ENCODE measurements at regions not wholly inside any gene's neighbourhood (a gene's known extent, or its start where the extent isn't known, plus 50 kb on each side); places are given as distances from the start of the nearest gene placed in this dataset.

DNA sequence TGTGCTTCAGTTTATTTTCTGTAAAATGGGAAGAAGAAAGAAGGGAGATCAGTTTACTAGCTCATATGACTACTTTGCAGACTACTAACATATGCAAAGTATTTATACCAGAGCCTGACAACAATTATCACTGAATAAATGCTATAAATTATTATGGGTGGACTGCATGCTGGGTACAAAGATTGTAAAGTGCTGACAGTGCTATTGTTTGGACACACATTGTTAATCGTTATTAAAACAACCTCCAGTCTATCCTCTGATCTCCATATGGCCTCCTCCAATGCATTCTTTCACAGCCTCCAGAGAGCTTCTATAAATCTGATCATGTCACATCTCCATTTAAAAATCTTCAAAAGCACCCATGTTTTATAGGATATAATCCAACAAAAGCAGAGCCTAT lies 90.1 kb upstream of the HS3ST1 start:
- TF ChIP-seq YY1 (IDR thresholded peaks at IDR 0.05; ENCODE audit: insufficient read depth, insufficient read length) (no peak), ZNF274 (IDR thresholded peaks at IDR 0.05; ENCODE audit: low read depth, low read length) (no peak)

Data from NT2/D1 (cell line).